Posterior cingulate gyrus (tissue), 11 donors: ENCODE measurements at regions not wholly inside any gene's neighbourhood (a gene's known extent, or its start where the extent isn't known, plus 50 kb on each side); places are given as distances from the start of the nearest gene placed in this dataset.

Source experiments
- DNase-seq, 10 donors: peaks; one replicate each; pipeline versions ENCODE4 v3.0.0 to v3.0.0-alpha.2; 2020 to 2021; ENCODE audit warnings: mixed read lengths in 3 of 10
- intact Hi-C: fragments of 100-400 bp; cut with DNase I; formaldehyde crosslinking; loops from one replicate; pipeline ENCODE4 v1.15.1; 2023

GRCh38 chr7:50962962-50963374 lies 180.3 kb upstream of the GRB10 start:
- intact Hi-C loops: no loop called here
- DNase-seq: no peak

- no peak for DNase-seq
- intact Hi-C loops: no loop called here
Measured at GRCh38 chr7:50962281-50962883, 179.7 kb upstream of the GRB10 start.

- intact Hi-C loops: no loop called here
- DNase-seq: no peak
Measured at GRCh38 chr7:50960621-50961310, 178.1 kb upstream of the GRB10 start.

GRCh38 chr7:50959991-50960390 lies 177.3 kb upstream of the GRB10 start:
- intact Hi-C loops: no loop called here

GRCh38 chr7:50959560-50959959 lies 176.9 kb upstream of the GRB10 start:
- DNase-seq: no peak
- intact Hi-C loops: no loop called here

More at GRCh38 chr7:50959991-50960390, 177.3 kb upstream of the GRB10 start:
- no peak for DNase-seq

- no peak for DNase-seq
- intact Hi-C loops: no loop called here
Measured at GRCh38 chr7:50957855-50958254, 175.2 kb upstream of the GRB10 start.

- intact Hi-C loops: no loop called here
- DNase-seq: no peak
Measured at GRCh38 chr7:50957431-50957830, 174.7 kb upstream of the GRB10 start.

GRCh38 chr7:50956522-50957155 lies 173.9 kb upstream of the GRB10 start:
- no peak for DNase-seq
- intact Hi-C loops: no loop called here

- intact Hi-C loops: no loop called here
Measured at GRCh38 chr7:50954716-50955115, 172.0 kb upstream of the GRB10 start.

GRCh38 chr7:50954245-50954644 lies 171.5 kb upstream of the GRB10 start:
- no peak for DNase-seq
- intact Hi-C loops: no loop called here

More at GRCh38 chr7:50954716-50955115, 172.0 kb upstream of the GRB10 start:
- no peak for DNase-seq

GRCh38 chr7:50953820-50954219 lies 171.1 kb upstream of the GRB10 start:
- no peak for DNase-seq

GRCh38 chr7:50953303-50953702 lies 170.6 kb upstream of the GRB10 start:
- no peak for DNase-seq
- intact Hi-C loops: no loop called here

More at GRCh38 chr7:50953820-50954219, 171.1 kb upstream of the GRB10 start:
- intact Hi-C loops: no loop called here

GRCh38 chr7:50952544-50952943 lies 169.8 kb upstream of the GRB10 start:
- intact Hi-C loops: no loop called here
- no peak for DNase-seq

GRCh38 chr7:50952120-50952519 lies 169.4 kb upstream of the GRB10 start:
- intact Hi-C loops: no loop called here

GRCh38 chr7:50943482-50943881 lies 160.8 kb upstream of the GRB10 start:
- DNase-seq: no peak
- intact Hi-C loops: no loop called here

More at GRCh38 chr7:50952120-50952519, 169.4 kb upstream of the GRB10 start:
- DNase-seq: no peak

GRCh38 chr7:50941525-50941924 lies 158.8 kb upstream of the GRB10 start:
- no peak for DNase-seq
- intact Hi-C loops: no loop called here

GRCh38 chr7:50940621-50941020 lies 157.9 kb upstream of the GRB10 start:
- intact Hi-C loops: no loop called here
- DNase-seq: no peak

GRCh38 chr7:50939021-50939420 lies 156.3 kb upstream of the GRB10 start:
- intact Hi-C loops: no loop called here
- DNase-seq: no peak

GRCh38 chr7:50937727-50938126 lies 155.0 kb upstream of the GRB10 start:
- intact Hi-C loops: no loop called here
- DNase-seq: no peak

GRCh38 chr7:50926049-50926448 lies 143.4 kb upstream of the GRB10 start:
- intact Hi-C loops: no loop called here
- no peak for DNase-seq

- intact Hi-C loops: no loop called here
- no peak for DNase-seq
Measured at GRCh38 chr7:50923476-50923875, 140.8 kb upstream of the GRB10 start.
